Esophagus (tissue), 2 donors: ENCODE measurements at regions not wholly inside any gene's neighbourhood (a gene's known extent, or its start where the extent isn't known, plus 50 kb on each side); places are given as distances from the start of the nearest gene placed in this dataset.
A peak's percentile ranks its signal among the peaks of the same experiment; 100 is the strongest.

ENCODE experiments used
- H3K27ac ChIP-seq, 2 donors: one replicate each; pipeline ENCODE4 v1.5.1; 2013; ENCODE audit warnings: low read depth in 2 of 2, mild to moderate bottlenecking in 2 of 2, inconsistent platforms in 1 of 2, low read length in 1 of 2, moderate library complexity in 1 of 2
- H3K27me3 ChIP-seq, 2 donors: one replicate each; pipeline ENCODE4 v1.6.1; 2013; ENCODE audit warnings: low read length in 2 of 2, control low read depth in 1 of 2, mild to moderate bottlenecking in 1 of 2; ENCODE audit not compliant: insufficient read depth in 2 of 2, control insufficient read depth in 1 of 2
- H3K36me3 ChIP-seq, 2 donors: one replicate each; pipeline ENCODE4 v1.6.1; 2013; ENCODE audit warnings: low read length in 1 of 2; ENCODE audit not compliant: control insufficient read depth in 2 of 2, insufficient read depth in 2 of 2
- H3K4me1 ChIP-seq, 2 donors: one replicate each; pipeline ENCODE4 v1.6.1; 2013; ENCODE audit warnings: low read length in 1 of 2; ENCODE audit not compliant: control insufficient read depth in 2 of 2, insufficient read depth in 2 of 2
- H3K4me3 ChIP-seq, 2 donors: one replicate each; pipeline ENCODE4 v1.5.1; 2013; ENCODE audit warnings: low read length in 2 of 2, mild to moderate bottlenecking in 2 of 2, low read depth in 1 of 2, moderate library complexity in 1 of 2
- H3K9me3 ChIP-seq, 2 donors: one replicate each; pipeline ENCODE4 v1.6.1; 2013; ENCODE audit warnings: mild to moderate bottlenecking in 2 of 2, low read depth in 1 of 2, low read length in 1 of 2, moderate library complexity in 1 of 2; ENCODE audit not compliant: control insufficient read depth in 2 of 2, insufficient read depth in 1 of 2
- WGBS, 2 donors: extraction: QIAGEN DNeasy Blood & Tissue Kit; methylation state at CpG; one replicate each; pipeline ENCODE4 v1.1.7; 2013; 5-methylcytosine and 5-hydroxymethylcytosine counted together
- donor health status: healthy with polysubstance abuse.
- donor health status: Bipolar disorder and iron deficiency.

DNA sequence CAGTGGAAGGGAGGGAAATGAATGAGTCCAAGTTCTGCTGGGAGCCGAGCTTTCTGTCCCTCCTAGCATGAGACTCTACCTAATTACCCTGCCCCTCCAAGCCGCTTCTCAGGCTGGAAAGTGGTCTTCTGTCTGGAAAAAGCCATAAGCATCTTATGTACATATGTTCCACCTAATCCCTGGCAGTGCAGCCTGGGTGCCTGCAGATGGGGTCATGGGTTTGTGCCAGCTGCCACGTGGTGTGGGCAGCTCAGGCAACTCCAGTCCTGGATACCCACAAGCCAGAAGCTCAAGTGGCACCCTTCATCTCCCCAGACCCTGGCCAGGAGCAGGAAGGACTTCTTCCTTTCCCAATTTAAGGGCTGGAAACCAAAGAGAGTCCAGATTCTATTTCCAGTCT, 253.1 kb downstream of the LY86 start:
- WGBS, 2 donors = 65 to 68% methylated on average over 3 of the region's 3 CpGs
- Histone ChIP-seq H3K27ac (no peak overlapping the region), H3K27me3 (no peaks in the 10 kb centered on the region), H3K36me3 (no peaks in the 10 kb centered on the region), H3K4me3 (no peak overlapping the region), H3K4me1 (peaks cover 0 to 8% of the 10 kb centered on the region in 2 donors), H3K9me3 (no peaks in the 10 kb centered on the region)

DNA sequence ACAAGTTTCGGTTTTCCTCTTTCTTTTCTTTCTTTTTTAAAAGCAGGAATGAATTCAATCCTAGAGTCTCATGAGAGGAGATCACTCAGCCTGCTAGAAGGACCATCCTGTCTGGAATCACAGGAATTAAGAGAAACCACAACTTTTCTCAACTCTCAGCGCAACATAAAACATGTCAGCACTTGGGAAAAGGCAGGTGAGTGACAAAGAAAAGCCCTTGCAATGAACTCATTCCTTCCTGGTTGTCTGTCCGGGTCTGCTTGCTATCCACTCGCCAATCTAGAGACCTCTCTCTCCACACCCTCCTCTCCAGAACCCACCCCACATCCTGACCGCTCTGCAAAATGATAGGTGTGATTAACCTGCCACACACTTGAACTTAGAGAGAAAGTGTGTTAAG, 253.8 kb downstream of the LY86 start:
- Histone ChIP-seq H3K27ac (no peak overlapping the region), H3K27me3 (no peaks in the 10 kb centered on the region), H3K36me3 (no peaks in the 10 kb centered on the region), H3K4me3 (no peak overlapping the region), H3K9me3 (no peaks in the 10 kb centered on the region), H3K4me1 (peaks cover 0 to 8% of the 10 kb centered on the region in 2 donors)
- 75 to 76% methylated on average over 5 of the region's 5 CpGs for WGBS, 2 donors

DNA sequence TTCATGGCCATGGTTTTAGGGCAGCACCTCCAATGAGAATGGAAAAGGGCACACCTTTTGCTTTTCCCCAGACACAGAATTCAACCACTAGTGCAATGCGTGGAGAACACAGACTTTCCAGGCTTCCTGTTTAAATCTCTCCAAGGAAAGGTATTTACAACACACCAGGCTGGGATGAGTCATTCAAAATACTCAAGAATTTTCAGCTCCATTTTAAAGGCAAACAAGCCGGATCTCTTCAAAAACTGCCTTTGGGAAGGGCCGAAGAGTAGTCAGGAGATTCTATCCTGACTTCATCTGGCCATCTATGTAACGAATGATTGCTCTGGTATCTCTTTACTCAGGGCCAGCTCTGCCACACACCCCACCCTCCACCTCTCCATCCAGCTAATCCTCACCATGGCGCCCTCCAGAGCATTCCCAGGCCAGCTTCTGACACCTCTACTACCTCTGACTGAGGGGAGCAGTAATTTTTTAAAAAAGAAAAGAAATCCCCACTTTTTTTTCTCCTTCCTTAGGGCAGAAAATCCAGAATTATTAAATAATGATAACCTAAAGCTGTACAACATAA, 254.6 kb downstream of the LY86 start:
- H3K4me3 ChIP-seq = no peak overlapping the region
- no peaks in the 10 kb centered on the region for H3K36me3 ChIP-seq
- H3K4me1 ChIP-seq = peaks cover 0 to 8% of the 10 kb centered on the region in 2 donors
- WGBS, 2 donors = 52 to 69% methylated on average over 5 of the region's 5 CpGs
- H3K9me3 ChIP-seq = no peaks in the 10 kb centered on the region
- H3K27me3 ChIP-seq = no peaks in the 10 kb centered on the region
- H3K27ac ChIP-seq = peak overlapping the region in 1 of 2 donors; percentile 50

DNA sequence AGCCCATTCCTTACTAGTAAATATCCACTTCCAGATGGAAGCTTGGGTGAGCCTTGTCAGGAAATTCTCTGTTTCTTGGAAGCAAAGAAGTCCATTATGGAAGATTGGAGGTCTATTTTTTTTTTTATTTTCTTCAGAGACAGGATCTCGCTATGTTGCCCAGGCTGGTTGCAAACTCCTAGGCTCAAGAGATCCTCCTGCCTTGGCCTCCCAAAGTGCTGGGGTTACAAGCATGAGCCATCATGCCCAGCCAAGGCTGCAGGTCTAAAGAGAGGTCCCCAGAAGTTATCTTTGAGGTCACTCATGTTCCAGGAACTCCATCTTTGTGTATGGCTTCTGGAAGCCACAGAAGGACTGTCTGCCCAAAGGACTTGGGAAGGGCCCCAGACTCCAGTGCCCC, 255.3 kb downstream of the LY86 start:
- H3K9me3 ChIP-seq = no peaks in the 10 kb centered on the region
- H3K36me3 ChIP-seq = no peaks in the 10 kb centered on the region
- no peaks in the 10 kb centered on the region for H3K27me3 ChIP-seq
- WGBS, 2 donors = 96 to 100% methylated on average over 1 of the region's 1 CpG
- H3K4me1 ChIP-seq = peaks cover 0 to 8% of the 10 kb centered on the region in 2 donors
- H3K27ac ChIP-seq = no peak overlapping the region
- no peak overlapping the region for H3K4me3 ChIP-seq

DNA sequence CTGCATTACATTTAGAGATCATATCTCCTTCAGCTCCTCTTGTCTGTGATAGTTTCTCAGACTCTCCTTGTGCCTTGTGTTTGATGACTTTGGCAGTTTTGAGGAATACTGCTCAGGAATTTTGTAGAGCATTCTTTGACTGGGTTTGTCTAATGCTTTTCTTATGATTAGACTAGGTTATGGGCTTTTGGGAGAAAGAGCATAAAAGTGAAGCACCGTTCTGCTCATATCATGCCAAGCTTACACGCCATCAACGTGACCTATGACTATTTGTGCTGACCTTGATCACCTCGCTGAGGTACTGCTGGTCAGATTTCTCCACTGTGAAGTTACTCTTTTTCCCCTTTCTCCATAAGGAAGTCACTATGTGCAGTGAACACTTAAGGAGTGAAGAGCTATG, 256.0 kb downstream of the LY86 start:
- no peak overlapping the region for H3K4me3 ChIP-seq
- peaks cover 0 to 8% of the 10 kb centered on the region in 2 donors for H3K4me1 ChIP-seq
- no peak overlapping the region for H3K27ac ChIP-seq
- WGBS, 2 donors = 89 to 90% methylated on average over 4 of the region's 4 CpGs
- no peaks in the 10 kb centered on the region for H3K27me3 ChIP-seq
- no peaks in the 10 kb centered on the region for H3K36me3 ChIP-seq
- no peaks in the 10 kb centered on the region for H3K9me3 ChIP-seq

DNA sequence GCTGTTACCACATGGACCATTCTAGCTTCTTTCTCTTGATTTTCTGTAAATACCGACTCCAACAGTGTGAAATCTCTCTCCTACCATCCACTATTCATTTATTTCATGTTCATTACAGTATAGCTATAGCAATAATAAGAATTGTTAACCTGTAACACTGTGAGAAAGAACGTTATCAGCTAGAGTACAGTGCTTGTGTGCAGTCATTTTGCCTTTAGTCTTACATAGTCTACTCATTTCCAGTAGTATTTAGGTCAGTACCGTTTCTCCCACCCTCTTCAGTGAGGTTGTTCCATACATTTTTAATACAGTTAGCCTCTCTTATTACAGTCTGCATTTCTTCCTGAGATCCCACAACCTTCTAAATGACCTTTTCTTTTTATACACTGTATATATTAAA, 257.1 kb downstream of the LY86 start:
- no peaks in the 10 kb centered on the region for H3K9me3 ChIP-seq
- H3K27ac ChIP-seq = no peak overlapping the region
- no peaks in the 10 kb centered on the region for H3K36me3 ChIP-seq
- H3K4me1 ChIP-seq = peaks cover 0 to 7% of the 10 kb centered on the region in 2 donors
- H3K27me3 ChIP-seq = no peaks in the 10 kb centered on the region
- WGBS, 2 donors = 82 to 83% methylated on average over 3 of the region's 3 CpGs
- no peak overlapping the region for H3K4me3 ChIP-seq

DNA sequence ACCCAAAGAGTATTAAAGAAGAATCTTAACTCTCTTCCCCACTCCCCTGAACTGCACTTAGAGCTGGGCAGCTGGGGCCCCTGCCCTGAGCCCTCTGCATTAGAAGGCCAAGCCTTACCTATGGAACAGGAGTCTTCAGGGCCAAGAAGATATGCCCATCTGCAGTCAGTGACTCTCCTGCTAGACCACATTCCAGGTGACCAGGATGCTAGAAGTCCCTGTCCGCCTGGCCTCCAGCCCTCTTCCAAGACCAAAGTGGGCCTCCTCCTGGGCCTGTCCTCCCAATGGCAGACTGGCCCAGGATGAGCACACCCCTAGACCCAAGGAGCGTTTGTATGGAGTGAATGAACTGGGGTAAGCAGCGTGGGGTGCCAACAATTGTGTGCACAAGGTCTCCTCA, 259.1 kb downstream of the LY86 start:
- Histone ChIP-seq H3K4me3 (no peak overlapping the region), H3K27ac (no peak overlapping the region), H3K9me3 (no peaks in the 10 kb centered on the region), H3K4me1 (peaks cover 0 to 5% of the 10 kb centered on the region in 2 donors), H3K27me3 (no peaks in the 10 kb centered on the region), H3K36me3 (no peaks in the 10 kb centered on the region)
- WGBS, 2 donors = 82 to 84% methylated on average over 3 of the region's 3 CpGs

DNA sequence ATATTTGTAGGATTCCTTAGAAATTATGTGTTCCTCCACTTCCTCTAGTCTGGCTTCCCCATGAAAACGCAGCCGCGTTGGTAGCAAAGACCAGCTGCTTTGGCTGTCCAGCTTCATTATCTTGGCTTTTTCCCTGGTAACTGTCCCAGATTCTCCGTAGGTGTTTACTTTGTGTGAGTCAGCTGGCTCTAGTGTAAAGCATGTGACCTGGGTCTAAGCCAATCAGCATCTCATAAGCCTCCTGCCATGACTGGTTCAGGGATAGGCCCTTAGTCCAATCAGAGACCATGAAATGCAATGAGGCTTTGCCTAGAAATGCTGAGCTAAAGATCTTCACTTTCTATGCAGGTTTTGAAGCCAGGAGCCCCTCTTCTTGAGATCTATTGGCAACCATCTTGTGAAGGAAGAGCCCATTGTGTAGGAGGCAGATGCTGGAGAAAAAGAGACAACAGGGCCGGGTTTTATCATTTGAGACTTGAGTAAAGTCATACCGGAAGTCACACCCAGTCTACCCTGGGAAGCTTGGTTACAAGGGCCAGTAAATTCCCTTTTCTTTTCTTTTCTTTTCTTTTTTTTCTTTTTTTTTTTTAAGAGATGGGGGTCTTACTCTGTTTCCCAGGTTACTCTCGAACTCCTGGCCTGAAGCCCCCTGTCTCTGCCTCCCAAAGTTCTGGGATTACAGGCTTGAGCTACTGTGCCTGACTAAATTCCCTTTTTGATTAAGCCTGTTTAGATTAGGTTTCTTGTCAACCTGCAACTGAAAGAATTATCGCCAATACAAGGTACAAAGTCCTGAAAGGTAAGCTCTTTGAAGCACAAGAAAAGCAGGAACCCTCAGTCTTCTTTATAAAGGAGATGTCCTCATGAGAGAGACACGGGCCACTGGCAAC, 256.5 kb upstream of the RREB1 start:
- H3K27me3 ChIP-seq = no peaks in the 10 kb centered on the region
- no peaks in the 10 kb centered on the region for H3K9me3 ChIP-seq
- no peaks in the 10 kb centered on the region for H3K36me3 ChIP-seq
- WGBS, 2 donors = 49 to 57% methylated on average over 9 of the region's 9 CpGs
- peak overlapping the region; percentile 56 to 62 for H3K27ac ChIP-seq
- no peak overlapping the region for H3K4me3 ChIP-seq
- H3K4me1 ChIP-seq = peaks cover 0 to 3% of the 10 kb centered on the region in 2 donors

DNA sequence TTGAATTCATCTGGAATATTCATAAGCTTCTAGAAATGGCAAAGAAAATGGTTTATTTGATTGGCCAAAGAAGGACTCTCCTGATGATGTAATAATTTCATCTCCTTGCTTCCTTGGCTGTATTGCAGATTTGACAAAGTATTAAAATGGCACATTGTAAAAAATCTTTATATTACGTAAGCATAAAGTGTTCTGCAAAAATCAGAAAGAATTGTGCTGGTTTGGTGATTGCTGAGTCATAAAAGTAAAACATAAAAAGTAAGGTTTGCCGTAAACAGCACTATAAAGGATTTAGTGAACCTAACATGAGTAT, 255.9 kb upstream of the RREB1 start:
- no peak overlapping the region for H3K4me3 ChIP-seq
- 81 to 88% methylated on average over 2 of the region's 2 CpGs for WGBS, 2 donors
- no peaks in the 10 kb centered on the region for H3K36me3 ChIP-seq
- no peaks in the 10 kb centered on the region for H3K9me3 ChIP-seq
- H3K4me1 ChIP-seq = peaks cover 0 to 7% of the 10 kb centered on the region in 2 donors
- no peaks in the 10 kb centered on the region for H3K27me3 ChIP-seq
- H3K27ac ChIP-seq = no peak overlapping the region
